ENCODE measurements at regions not wholly inside any gene's neighbourhood (a gene's known extent, or its start where the extent isn't known, plus 50 kb on each side); places are given as distances from the start of the nearest gene placed in this dataset.

- H3K9me2 ChIP-seq (ENCODE audit: insufficient read depth): no peaks in the 10 kb centered on the region
- intact Hi-C loops (cut with micrococcal nuclease): no loop called here
- CTCF ChIA-PET: no interaction called here
- TF ChIP-seq EZH2phosphoT487 (IDR thresholded peaks at IDR 0.05; ENCODE audit: borderline replicate concordance) (no peak), SIN3A (IDR thresholded peaks at IDR 0.05; ENCODE audit: low read depth) (no peak), SRF (IDR thresholded peaks at IDR 0.05; ENCODE audit: low read depth) (no peak), RAD21 (IDR thresholded peaks at IDR 0.05; ENCODE audit: low read depth) (no peak), CTCF (IDR thresholded peaks at IDR 0.05 in 2 of 3, conservative IDR thresholded peaks at IDR 0.05 in 1 of 3; ENCODE audit: borderline replicate concordance in 1 of 3, insufficient read depth in 1 of 3, low read depth in 2 of 3, low read length in 2 of 3) (no peak), FOSL1 (IDR thresholded peaks at IDR 0.05; ENCODE audit: low read depth) (no peak), ELF1 (IDR thresholded peaks at IDR 0.05; ENCODE audit: borderline replicate concordance, low read depth) (no peak), REST (IDR thresholded peaks at IDR 0.05; ENCODE audit: low read depth) (no peak), POLR2AphosphoS5 (IDR thresholded peaks at IDR 0.05; ENCODE audit: low read depth, low read length) (no peak), YY1 (IDR thresholded peaks at IDR 0.05; ENCODE audit: extremely low read depth, insufficient replicate concordance, low read depth, low read length) (no peak), CBX3 (IDR thresholded peaks at IDR 0.05; ENCODE audit: low read depth) (no peak), EGR1 (IDR thresholded peaks at IDR 0.05; ENCODE audit: low read depth) (no peak), POLR2A (IDR thresholded peaks at IDR 0.05; ENCODE audit: borderline replicate concordance, extremely low read depth, insufficient read depth, insufficient read length) (no peak), TCF7L2 (IDR thresholded peaks at IDR 0.05; ENCODE audit: borderline replicate concordance, extremely low read depth, insufficient read depth, insufficient read length) (no peak)
- TF ChIP-seq, protein P1, sequence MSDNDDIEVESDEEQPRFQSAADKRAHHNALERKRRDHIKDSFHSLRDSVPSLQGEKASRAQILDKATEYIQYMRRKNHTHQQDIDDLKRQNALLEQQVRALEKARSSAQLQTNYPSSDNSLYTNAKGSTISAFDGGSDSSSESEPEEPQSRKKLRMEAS (IDR thresholded peaks at IDR 0.05): no peak
- TF ChIP-seq, protein P2, sequence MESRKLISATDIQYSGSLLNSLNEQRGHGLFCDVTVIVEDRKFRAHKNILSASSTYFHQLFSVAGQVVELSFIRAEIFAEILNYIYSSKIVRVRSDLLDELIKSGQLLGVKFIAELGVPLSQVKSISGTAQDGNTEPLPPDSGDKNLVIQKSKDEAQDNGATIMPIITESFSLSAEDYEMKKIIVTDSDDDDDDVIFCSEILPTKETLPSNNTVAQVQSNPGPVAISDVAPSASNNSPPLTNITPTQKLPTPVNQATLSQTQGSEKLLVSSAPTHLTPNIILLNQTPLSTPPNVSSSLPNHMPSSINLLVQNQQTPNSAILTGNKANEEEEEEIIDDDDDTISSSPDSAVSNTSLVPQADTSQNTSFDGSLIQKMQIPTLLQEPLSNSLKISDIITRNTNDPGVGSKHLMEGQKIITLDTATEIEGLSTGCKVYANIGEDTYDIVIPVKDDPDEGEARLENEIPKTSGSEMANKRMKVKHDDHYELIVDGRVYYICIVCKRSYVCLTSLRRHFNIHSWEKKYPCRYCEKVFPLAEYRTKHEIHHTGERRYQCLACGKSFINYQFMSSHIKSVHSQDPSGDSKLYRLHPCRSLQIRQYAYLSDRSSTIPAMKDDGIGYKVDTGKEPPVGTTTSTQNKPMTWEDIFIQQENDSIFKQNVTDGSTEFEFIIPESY (IDR thresholded peaks at IDR 0.05; ENCODE audit: extremely low read depth, insufficient replicate concordance, low read length): no peak
- H3K36me3 ChIP-seq (ENCODE audit: control insufficient read depth in 1 of 2, insufficient read depth in 2 of 2, low read length in 2 of 2): no peaks in the 10 kb centered on the region
- no peaks in the 10 kb centered on the region for H3K9me3 ChIP-seq (ENCODE audit: control insufficient read depth in 1 of 2, insufficient read depth in 1 of 2, low read depth in 1 of 2, low read length in 2 of 2)
- no peaks in the 10 kb centered on the region for H3K79me2 ChIP-seq (ENCODE audit: insufficient read depth, low read length)
- DNase-seq (ENCODE audit: low read depth, low spot score): peak; percentile 6
- peak overlapping the region; percentile 65 for H3K4me2 ChIP-seq (ENCODE audit: low read length)
- POLR2A ChIA-PET: no interaction called here
- H4K20me1 ChIP-seq (ENCODE audit: insufficient read depth): no peaks in the 10 kb centered on the region
- peak; percentile 33 for ATAC-seq
- no TSS peak for BruUV-seq (replicated peaks)
- RAD21 ChIA-PET (ENCODE audit: low non-redundant PET in 1 of 2, low total read pairs in 2 of 2, uncharacterized antibody in 2 of 2, unreplicated experiment in 2 of 2): no interaction called here
- peak overlapping the region; percentile 27; the same call in 1 of the 2 replicates for H3K27ac ChIP-seq (ENCODE audit: low read depth, low read length)
- no peak overlapping the region for H3K9ac ChIP-seq (ENCODE audit: low read length)
- peaks cover 16 to 19% of the 10 kb centered on the region in 2 experiments for H3K4me1 ChIP-seq (ENCODE audit: control insufficient read depth in 1 of 2, insufficient read depth in 2 of 2, low read length in 2 of 2)
- H3K4me3 ChIP-seq (replicated peaks in 1 of 2; ENCODE audit: low read depth in 1 of 2, low read length in 2 of 2): peak overlapping the region in 1 of 2 experiments; percentile 28; a peak in 2 of 4 replicates
- H3K27me3 ChIP-seq (ENCODE audit: insufficient read depth, low read length): no peaks in the 10 kb centered on the region
- H2AFZ ChIP-seq (ENCODE audit: low read depth, low read length, poor library complexity, severe bottlenecking): peak overlapping the region; percentile 89
Observed at GRCh38 chr20:56711018-56711417, 81.9 kb downstream of the TFAP2C start.
